ENCODE measurements at regions not wholly inside any gene's neighbourhood (a gene's known extent, or its start where the extent isn't known, plus 50 kb on each side); places are given as distances from the start of the nearest gene placed in this dataset.

DNA sequence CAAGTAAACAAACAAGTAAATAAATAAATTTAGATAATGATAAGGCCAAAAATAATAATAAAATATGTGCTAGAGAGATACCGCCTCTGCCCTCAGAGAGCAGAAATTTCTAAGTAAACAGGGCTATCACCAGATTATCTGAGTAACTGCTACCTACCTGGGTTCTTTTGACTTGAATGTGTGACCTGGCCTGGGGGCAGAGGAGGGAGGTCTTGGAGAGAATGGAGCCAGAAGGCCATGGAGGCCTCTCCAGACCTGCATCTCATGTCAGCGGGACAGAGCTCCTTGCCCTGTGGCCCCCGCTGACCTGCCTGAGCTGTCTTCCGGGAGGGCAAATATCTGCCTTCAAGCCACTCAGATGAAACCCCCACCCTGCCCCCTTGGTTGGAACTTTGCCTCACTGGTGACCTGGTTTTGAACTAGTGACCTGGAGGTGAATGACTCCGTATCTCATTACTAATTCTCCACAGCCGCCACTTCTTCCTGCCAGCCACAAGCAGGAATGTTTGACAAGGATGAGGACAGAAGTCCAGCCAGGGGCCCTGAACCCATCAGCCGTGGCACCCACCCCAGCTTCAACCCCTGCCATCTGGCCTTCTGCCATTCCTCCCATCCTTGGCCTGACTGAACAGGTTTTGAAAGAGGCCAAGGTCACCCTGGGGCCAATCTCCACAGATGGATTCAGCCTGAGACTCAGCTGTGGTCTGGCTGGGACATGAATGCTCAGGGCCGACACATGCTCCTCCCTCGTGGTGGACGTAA is 86.8 kb upstream of the PARP11 start (continued):
- TF ChIP-seq, protein P1, sequence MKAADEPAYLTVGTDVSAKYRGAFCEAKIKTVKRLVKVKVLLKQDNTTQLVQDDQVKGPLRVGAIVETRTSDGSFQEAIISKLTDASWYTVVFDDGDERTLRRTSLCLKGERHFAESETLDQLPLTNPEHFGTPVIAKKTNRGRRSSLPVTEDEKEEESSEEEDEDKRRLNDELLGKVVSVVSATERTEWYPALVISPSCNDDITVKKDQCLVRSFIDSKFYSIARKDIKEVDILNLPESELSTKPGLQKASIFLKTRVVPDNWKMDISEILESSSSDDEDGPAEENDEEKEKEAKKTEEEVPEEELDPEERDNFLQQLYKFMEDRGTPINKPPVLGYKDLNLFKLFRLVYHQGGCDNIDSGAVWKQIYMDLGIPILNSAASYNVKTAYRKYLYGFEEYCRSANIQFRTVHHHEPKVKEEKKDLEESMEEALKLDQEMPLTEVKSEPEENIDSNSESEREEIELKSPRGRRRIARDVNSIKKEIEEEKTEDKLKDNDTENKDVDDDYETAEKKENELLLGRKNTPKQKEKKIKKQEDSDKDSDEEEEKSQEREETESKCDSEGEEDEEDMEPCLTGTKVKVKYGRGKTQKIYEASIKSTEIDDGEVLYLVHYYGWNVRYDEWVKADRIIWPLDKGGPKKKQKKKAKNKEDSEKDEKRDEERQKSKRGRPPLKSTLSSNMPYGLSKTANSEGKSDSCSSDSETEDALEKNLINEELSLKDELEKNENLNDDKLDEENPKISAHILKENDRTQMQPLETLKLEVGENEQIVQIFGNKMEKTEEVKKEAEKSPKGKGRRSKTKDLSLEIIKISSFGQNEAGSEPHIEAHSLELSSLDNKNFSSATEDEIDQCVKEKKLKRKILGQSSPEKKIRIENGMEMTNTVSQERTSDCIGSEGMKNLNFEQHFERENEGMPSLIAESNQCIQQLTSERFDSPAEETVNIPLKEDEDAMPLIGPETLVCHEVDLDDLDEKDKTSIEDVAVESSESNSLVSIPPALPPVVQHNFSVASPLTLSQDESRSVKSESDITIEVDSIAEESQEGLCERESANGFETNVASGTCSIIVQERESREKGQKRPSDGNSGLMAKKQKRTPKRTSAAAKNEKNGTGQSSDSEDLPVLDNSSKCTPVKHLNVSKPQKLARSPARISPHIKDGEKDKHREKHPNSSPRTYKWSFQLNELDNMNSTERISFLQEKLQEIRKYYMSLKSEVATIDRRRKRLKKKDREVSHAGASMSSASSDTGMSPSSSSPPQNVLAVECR (CRISPR knock-in tag; IDR thresholded peaks at IDR 0.05; ENCODE audit: borderline replicate concordance), result 0 out of 2 replicates have a peak, but pooled peaks have one; percentile 19
- TF ChIP-seq, protein P2, sequence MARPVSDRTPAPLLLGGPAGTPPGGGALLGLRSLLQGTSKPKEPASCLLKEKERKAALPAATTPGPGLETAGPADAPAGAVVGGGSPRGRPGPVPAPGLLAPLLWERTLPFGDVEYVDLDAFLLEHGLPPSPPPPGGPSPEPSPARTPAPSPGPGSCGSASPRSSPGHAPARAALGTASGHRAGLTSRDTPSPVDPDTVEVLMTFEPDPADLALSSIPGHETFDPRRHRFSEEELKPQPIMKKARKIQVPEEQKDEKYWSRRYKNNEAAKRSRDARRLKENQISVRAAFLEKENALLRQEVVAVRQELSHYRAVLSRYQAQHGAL (CRISPR knock-in tag; IDR thresholded peaks at IDR 0.05; ENCODE audit: not compliant biosample characterization), result no peak
- TF ChIP-seq ZNF329 (CRISPR knock-in tag; IDR thresholded peaks at IDR 0.05; ENCODE audit: low read depth), result no peak
- TF ChIP-seq, protein P3, sequence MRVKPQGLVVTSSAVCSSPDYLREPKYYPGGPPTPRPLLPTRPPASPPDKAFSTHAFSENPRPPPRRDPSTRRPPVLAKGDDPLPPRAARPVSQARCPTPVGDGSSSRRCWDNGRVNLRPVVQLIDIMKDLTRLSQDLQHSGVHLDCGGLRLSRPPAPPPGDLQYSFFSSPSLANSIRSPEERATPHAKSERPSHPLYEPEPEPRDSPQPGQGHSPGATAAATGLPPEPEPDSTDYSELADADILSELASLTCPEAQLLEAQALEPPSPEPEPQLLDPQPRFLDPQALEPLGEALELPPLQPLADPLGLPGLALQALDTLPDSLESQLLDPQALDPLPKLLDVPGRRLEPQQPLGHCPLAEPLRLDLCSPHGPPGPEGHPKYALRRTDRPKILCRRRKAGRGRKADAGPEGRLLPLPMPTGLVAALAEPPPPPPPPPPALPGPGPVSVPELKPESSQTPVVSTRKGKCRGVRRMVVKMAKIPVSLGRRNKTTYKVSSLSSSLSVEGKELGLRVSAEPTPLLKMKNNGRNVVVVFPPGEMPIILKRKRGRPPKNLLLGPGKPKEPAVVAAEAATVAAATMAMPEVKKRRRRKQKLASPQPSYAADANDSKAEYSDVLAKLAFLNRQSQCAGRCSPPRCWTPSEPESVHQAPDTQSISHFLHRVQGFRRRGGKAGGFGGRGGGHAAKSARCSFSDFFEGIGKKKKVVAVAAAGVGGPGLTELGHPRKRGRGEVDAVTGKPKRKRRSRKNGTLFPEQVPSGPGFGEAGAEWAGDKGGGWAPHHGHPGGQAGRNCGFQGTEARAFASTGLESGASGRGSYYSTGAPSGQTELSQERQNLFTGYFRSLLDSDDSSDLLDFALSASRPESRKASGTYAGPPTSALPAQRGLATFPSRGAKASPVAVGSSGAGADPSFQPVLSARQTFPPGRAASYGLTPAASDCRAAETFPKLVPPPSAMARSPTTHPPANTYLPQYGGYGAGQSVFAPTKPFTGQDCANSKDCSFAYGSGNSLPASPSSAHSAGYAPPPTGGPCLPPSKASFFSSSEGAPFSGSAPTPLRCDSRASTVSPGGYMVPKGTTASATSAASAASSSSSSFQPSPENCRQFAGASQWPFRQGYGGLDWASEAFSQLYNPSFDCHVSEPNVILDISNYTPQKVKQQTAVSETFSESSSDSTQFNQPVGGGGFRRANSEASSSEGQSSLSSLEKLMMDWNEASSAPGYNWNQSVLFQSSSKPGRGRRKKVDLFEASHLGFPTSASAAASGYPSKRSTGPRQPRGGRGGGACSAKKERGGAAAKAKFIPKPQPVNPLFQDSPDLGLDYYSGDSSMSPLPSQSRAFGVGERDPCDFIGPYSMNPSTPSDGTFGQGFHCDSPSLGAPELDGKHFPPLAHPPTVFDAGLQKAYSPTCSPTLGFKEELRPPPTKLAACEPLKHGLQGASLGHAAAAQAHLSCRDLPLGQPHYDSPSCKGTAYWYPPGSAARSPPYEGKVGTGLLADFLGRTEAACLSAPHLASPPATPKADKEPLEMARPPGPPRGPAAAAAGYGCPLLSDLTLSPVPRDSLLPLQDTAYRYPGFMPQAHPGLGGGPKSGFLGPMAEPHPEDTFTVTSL (CRISPR knock-in tag; IDR thresholded peaks at IDR 0.05; ENCODE audit: borderline replicate concordance), result peak; percentile 18; the same call in 1 of the 2 replicates
- TF ChIP-seq, protein P4, sequence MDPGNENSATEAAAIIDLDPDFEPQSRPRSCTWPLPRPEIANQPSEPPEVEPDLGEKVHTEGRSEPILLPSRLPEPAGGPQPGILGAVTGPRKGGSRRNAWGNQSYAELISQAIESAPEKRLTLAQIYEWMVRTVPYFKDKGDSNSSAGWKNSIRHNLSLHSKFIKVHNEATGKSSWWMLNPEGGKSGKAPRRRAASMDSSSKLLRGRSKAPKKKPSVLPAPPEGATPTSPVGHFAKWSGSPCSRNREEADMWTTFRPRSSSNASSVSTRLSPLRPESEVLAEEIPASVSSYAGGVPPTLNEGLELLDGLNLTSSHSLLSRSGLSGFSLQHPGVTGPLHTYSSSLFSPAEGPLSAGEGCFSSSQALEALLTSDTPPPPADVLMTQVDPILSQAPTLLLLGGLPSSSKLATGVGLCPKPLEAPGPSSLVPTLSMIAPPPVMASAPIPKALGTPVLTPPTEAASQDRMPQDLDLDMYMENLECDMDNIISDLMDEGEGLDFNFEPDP (CRISPR knock-in tag; conservative IDR thresholded peaks at IDR 0.05), result 0 out of 2 replicates have a peak, but pooled peaks have one; percentile 54
- TF ChIP-seq FOXO1 (CRISPR knock-in tag; IDR thresholded peaks at IDR 0.05), result peak; percentile 13; the same call in 1 of the 2 replicates
- TF ChIP-seq PLRG1 (conservative IDR thresholded peaks at IDR 0.05), result no peak
- TF ChIP-seq, protein P5, sequence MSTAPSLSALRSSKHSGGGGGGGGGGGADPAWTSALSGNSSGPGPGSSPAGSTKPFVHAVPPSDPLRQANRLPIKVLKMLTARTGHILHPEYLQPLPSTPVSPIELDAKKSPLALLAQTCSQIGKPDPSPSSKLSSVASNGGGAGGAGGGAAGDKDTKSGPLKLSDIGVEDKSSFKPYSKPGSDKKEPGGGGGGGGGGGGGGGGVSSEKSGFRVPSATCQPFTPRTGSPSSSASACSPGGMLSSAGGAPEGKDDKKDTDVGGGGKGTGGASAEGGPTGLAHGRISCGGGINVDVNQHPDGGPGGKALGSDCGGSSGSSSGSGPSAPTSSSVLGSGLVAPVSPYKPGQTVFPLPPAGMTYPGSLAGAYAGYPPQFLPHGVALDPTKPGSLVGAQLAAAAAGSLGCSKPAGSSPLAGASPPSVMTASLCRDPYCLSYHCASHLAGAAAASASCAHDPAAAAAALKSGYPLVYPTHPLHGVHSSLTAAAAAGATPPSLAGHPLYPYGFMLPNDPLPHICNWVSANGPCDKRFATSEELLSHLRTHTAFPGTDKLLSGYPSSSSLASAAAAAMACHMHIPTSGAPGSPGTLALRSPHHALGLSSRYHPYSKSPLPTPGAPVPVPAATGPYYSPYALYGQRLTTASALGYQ (CRISPR knock-in tag; IDR thresholded peaks at IDR 0.05), result no peak
- TF ChIP-seq SYNCRIP (IDR thresholded peaks at IDR 0.05; ENCODE audit: insufficient read depth, low read depth, low read length), result no peak
- TF ChIP-seq, protein P6, sequence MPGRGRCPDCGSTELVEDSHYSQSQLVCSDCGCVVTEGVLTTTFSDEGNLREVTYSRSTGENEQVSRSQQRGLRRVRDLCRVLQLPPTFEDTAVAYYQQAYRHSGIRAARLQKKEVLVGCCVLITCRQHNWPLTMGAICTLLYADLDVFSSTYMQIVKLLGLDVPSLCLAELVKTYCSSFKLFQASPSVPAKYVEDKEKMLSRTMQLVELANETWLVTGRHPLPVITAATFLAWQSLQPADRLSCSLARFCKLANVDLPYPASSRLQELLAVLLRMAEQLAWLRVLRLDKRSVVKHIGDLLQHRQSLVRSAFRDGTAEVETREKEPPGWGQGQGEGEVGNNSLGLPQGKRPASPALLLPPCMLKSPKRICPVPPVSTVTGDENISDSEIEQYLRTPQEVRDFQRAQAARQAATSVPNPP (CRISPR knock-in tag; IDR thresholded peaks at IDR 0.05), result no peak
- TF ChIP-seq AGO1 (IDR thresholded peaks at IDR 0.05; ENCODE audit: low read depth, low read length, poor library complexity, severe bottlenecking), result no peak
